ENCODE measurements at regions not wholly inside any gene's neighbourhood (a gene's known extent, or its start where the extent isn't known, plus 50 kb on each side); places are given as distances from the start of the nearest gene placed in this dataset.
"Not testable (repeated sequence)": the region's sequence is repeated elsewhere in the genome, so short reads cannot be mapped to it uniquely, and the experiment has no call there.

DNA sequence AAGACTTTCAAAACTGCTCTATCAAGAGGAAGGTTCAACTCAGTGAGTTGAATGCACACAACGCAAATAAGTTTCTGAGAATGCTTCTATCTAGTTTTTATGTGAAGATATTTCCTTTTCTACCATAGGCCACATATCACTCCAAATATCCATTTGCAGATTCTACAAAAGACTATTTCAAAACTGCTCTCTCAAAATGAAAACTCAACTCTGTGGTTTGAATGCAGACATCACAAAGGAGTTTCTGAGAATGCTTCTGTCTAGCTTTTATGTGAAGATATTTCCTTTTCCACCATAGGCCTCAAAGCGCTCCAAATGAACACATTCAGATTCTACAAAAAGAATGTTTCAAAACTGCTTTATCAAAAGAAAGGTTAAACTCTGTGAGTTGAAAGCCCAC is 1093.1 kb upstream of the DEFB115 start:
- DNase-seq, result not testable (repeated sequence)

DNA sequence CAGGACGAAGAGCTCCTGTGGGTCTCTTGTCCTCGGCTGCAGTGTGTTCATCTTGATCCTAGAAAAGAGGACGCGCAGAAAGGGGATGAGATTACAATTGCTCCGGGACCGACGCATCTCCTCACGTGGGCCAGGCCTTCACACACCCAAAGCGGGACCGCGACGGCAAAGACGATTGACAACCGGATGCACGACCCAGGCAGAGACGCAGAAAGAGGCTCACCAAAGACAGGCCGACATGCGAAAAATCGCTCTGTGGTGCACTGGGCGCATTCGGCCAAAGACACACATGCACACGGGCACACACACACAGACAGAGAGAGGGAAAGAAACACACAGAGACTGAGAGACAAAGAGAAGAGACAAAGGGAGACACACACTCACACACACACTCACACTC is 1089.9 kb upstream of the DEFB115 start:
- no peak for DNase-seq

DNA sequence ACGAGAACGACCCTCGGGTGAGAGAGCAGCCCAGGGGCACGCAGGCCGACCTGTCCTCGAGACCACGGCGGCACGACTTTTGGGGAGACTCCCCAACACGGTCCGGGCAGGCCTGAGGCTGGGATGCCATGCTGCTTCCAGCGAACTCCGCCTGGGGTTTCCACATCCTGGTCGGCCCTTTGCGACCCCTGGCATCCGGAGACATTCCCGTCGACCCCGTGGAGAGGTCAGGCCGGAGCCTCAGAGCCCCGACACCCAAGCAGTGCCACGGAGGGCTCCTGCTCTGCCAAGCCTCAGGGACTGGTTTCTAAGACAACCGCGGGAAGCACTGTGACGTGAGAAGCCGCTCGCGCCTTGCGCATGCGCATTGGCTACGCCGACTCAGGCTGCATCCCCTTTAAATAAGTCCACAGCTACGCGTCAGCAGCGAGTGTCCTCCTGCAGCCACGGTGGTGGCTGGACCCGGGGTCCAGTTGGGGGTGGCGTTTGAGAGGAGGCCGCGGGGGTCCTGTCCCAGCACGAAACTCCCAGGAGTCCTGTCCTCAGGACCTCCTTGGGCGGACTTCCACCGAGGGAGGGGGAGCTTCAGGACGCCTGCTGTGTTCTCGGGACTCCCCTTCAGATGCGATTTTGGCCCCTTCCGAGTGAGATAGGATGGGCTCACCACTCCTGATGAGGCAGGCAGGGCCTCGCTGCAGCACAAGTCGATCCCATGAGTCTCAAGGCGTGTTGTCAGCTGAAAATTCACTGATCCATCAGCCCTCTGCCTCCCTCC is 1089.3 kb upstream of the DEFB115 start:
- DNase-seq, result peak in 2 of 4 experiments; percentile 1 to 4

DNA sequence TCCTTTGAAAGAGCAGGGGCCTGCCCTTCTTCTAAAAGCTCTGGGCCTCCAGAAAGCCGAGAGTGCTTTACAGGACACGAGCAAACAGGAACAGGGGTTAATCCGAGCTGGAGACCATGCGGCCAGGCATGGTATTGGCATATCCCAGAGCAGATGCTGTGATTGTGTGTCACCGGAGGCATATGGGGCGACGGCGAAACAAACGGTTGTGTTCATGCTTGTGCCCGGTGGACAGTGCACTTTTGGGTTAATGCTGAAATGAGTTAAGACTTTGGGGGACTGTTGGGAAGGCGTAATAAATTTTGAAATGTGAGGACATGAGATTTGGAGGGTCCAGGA is 1088.7 kb upstream of the DEFB115 start:
- DNase-seq, result peak in 1 of 4 experiments; percentile 2

DNA sequence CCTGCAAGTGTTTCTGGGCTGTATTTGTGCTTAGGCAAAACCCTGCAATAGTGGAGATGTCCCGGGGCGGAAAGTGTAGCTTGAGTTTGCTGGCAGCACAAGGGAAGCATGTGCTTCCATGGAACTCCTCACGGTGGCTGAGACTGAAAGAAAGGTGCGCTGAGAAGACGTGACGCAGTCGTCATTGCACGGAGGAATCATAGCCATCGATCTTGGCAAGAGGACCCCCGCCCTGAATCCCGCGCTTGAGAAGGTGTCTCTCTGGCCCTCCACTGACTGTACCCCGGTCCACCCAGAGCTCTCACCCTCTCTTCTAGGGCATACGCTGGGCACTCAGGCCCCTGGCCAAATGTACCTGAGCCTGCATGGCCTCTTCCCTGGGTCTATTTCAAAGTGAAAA is 1081.8 kb upstream of the DEFB115 start:
- no peak for DNase-seq

DNA sequence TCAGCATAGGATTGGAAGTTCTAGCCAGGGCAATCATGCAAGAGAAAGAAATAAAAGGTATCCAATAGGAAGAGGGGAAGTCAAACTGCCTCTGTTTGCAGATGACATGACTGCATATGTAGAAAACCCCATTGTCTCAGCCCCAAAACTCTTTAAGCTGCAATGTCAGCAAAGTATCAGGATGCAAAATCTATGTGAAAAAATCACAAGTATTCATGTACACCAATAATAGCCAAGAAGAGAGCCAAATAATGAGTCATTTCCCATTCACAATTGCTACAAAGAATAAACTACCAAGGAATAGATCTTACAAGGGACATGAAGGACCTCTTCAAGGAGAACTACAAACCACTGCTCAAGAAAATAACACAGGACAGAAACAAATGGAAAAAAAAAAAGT is 1074.3 kb upstream of the DEFB115 start:
- not testable (repeated sequence) for DNase-seq

DNA sequence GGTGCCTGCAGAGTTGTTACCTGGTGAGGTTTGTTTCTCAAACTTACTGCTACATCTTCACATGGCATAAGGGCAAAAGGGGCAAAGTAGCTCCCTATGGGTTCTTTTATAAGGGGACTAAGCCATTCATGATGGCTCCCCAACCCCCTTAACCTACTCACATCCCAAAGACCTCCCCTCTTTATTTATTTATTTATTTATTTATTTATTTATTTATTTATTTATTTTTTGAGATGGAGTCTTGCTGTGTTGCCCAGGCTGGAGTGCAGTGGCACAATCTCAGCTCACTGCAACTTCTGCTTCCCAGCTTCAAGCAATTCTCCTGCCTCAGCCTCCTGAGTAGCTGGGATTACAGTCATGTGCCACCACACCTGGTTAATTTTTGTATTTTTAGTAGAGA is 1065.7 kb upstream of the DEFB115 start:
- DNase-seq, result not testable (repeated sequence)

DNA sequence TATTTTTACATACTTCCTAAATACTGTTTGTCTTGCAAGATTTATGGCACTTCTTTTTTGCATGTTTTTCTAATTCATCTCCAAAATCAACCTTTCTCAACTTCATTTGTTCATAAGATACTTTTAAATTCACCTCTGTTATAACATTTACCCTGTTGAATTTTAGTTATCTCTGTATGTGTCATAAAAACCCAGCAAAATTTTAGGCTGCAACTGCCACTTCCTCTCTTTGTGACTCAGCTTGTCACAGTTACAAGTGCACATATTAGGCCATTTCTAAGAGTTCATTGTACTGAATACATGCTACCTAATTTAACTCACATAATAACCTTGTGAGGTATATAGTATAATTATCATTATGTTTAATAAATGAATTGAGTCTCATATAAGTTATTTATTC is 1023.0 kb upstream of the DEFB115 start:
- DNase-seq, result not testable (repeated sequence)

DNA sequence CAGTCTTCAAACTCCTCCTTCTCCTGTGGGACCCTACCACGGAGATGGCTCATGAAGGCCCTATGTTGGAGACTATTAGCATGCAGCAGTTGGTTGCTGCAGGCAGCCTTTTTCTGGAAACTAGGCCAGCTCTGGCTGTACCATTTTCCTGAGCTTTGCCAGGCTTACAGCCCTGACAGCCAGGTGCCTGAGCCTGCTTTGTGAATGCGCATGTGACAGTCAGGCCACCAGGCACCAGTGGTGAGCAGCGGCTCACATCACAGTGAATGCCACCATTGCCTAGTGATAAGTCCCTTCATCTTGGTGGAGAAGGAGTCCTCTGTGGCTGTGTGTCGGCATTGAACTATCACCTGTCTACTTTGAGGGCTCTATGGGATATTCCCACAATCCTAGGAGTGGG is 982.4 kb upstream of the DEFB115 start:
- DNase-seq, result not testable (repeated sequence)

DNA sequence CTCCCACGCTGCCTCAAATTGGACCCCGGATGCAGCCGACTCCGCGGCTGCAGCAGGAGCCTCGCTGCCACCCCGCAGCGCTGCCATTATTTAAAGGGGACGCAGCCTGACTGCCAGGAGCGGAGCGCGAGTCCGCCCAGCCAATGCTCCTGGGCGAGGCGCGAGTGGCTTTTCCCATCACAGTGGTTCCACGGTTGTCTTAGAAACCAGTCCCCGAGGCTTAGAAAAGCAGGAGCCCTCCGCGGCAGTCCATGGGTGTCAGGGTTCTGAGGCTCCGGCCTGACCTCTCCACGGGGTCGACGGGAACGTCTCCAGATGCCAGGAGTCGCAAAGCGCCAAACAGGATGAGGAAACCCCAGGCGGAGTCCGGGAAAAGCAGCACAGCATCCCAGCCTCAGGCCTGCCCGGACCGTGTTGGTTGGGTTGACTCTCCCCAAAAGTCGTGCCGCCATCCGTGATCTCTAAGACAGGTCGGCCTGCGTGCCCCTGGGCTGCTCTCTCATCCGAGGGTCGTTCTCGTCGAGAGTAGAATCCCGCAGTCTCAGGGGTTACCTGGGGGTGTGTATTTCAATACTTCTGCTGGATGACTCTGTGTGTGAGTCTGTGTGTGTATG is 975.8 kb upstream of the DEFB115 start:
- DNase-seq, result no peak

DNA sequence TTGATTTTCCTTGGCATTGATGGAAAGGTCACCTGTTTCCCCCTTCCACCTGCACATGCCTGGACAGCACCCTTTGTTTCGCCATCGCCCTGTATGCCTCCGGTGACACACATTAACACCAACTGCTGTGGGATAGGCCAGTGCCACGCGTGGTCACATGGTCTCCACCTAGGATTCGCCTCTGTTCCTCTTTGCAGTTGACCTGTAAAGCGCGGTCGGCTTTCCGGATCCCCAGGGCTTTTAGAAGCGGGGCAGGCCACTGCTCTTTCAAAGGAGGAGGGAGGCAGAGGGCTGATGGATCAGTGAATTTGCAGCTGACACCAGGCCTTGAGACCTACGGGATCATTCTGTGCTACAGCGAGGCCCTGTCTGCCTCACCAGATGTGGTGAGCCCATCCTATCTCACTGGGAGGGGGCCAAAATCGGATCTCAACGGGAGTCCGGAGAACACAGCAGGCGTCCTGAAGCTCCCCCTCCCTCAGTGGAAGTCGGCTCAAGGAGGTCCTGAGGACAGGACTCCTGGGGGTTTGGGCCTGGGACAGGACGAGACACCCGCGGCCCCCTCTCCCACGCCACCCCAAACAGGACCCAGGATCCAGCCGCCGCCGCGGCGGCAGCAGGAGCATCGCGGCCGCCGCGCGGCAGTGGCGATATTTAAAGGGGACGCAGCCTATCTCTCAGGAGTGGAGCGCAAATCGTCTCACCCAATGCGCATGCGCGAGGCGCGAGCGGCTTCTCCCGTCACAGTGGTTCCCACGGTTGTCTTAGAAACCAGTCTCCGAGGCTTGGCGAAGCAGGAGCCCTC is 973.8 kb upstream of the DEFB115 start:
- DNase-seq, result peak; percentile 31 to 78 (median 60)

DNA sequence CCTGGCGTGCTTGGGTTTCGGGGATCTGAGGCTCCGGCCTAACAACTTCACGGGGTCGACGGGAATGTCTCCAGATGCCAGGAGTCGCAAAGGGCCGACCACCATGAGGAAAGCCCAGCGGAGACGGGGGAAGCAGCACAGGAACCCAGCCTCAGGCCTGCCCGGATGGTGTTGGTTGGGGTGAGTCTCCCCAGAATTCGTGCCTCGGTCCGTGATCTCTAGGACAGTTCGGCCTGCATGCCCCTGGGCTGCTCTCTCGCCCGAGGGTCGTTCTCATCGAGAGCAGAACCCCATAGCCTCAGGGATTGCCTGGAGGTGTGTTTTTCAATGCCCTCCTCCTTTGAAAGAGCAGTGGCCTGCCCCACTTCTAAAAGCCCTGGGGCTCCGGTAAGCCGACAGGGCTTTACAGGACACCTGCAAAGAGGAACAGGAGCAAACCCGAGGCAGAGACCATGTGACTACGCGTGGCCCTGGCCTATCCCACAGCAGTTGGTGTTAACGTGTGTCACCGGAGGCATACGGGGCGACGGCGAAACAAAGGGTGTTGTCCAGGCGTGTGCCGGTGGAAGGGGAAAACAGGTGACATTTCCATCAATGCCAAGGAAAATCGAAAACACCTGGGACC is 973.1 kb upstream of the DEFB115 start:
- no peak for DNase-seq

DNA sequence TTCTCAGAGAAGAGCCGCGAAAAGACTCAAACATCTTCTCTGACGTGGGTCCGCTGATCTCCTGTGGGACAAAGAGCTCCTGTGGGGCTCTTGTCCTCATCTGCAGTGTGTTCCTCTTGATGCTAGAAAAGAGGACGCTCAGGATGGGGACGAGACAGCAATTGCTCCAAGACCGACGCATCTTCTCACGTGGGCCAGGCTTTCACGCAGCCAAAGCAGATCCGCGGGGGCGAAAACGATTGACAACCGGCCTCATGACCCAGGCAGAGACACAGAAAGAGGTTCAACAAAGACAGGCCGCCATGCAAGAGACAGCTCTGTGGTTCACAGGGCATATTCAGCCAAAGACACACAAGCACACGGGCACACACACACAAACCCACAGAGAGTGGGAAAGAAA is 971.8 kb upstream of the DEFB115 start:
- DNase-seq, result no peak

DNA sequence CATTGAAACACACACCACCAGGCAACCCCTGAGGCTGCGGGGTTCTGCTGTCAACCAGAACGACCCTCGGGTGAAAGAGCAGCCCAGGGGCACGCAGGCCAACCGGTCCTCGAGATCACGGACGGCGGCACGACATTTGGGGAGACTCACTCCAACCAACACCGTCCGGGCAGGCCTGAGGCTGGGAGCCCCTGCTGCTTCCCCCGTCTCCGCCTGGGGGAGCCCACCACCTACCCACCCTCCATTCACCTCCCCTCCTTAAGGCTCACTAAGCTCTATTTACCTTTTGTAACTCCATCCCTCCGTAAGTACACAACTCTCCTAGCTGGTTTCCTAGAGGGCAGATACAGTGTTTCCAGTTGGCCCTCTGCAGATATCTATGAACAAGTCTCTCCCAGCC is 971.3 kb upstream of the DEFB115 start:
- DNase-seq, result no peak

DNA sequence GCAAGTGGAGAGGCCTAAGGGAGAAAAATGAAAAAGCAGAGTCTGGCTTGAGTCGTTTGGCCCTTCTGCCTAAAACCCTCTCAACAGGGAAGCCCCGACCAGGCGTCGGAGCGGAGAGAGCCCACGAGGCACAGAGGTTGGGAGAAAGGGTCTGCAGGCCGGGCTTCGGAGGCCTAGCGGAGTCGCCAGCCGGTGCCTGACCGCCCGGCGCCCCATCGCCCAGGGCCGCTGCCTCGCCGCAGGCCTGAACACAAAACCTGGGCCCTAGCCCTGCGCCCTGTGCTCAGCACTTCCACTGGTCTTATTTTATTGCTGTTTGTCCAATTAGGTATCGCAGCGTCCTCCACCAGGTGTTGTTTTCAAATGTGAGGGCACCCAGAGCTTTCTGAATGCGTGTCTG is 970.0 kb upstream of the DEFB115 start:
- DNase-seq, result not testable (repeated sequence)

DNA sequence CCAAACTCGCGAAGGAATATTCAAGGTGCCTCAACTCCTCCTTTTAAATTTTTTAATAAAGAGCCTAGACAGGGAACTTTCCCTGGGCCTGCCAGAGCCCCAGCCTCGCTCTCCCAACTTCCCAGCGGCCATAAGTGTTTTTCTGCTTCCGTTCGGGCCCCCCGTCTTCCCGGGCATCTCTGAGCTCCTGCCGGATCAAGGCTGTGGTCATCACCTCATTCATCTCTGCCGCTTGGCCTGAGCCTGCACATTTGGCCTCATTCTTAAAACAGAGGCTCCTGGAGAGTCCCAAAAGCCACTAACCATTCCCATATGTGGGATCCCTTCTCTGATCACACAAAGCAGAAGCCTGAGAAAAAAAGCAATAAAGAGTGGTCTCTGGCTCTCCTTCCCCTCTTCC is 969.1 kb upstream of the DEFB115 start:
- DNase-seq, result no peak

DNA sequence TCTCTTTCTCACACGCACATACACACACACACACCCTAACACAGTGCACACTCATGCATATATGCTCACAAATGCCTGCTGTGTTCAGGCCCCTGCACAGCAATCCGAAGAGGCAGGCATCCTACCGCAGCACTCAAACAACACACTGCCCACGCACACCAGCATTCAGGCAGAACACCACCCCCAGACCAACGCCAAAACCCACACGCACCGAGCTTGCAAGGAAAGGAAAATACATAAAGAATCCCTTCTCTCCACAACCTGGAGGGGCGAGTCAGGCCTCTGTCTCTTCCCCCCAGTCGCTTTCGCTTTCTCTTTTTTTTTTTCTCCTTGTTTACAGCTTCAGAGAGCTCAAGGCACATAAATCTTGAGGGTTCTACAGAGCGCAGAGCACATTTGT is 968.4 kb upstream of the DEFB115 start:
- peak in 1 of 4 experiments; percentile 7 for DNase-seq

DNA sequence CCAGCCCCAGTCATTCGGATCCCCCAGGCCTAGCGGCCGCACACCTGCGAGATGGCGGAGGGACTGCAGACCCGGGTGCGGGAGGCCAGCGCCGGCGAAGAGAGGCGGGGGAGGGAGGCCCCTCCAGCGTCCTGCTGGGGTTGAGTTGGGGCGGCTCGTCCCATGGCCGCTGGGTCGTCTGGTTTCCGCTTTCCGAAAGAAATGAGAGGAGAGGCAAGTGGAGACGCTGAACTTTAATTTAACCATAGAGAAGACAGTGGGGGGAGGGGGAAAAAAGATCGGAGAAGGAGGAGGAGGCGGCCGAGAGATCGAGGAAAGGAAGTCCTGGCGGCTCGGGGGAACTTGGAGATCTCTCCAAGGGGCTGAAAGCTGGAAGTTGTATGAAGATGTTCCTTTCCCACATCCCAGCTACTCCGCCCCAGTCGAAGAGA is 967.7 kb upstream of the DEFB115 start:
- peak in 2 of 4 experiments; percentile 24 to 32 for DNase-seq

DNA sequence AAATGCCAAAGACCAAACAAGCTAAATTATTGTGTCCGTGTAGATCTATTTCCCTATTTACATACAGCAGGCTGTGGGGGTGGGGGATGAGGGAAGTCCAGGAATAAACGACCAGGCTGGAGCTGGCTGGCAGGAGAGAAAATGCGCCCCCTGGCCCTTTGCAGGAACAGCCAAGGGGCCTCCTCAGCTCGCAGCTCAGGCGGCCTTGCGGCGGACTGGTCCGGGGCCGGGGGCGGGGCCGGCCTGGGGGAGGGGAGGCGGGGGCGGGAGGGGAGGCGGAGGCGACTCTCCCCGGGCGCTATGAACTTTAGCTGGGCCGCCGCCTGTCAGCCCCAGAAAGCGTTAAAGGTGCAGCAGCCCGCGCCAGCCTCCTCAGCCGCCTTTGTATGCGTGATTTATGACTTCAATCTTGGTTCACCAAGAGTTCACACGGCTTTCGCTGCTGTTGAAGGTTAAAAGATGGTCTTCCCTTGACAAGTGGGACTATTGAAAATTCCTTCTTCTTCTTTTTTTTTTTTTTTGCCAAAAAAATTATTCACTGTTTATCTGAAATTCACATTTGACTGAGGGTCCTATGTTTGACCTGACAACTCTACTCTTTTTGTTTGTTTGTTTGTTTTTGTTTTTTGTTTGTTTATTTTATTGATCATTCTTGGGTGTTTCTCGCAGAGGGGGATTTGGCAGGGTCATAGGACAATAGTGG is 967.0 kb upstream of the DEFB115 start:
- peak; percentile 1 to 63 (median 40) for DNase-seq

DNA sequence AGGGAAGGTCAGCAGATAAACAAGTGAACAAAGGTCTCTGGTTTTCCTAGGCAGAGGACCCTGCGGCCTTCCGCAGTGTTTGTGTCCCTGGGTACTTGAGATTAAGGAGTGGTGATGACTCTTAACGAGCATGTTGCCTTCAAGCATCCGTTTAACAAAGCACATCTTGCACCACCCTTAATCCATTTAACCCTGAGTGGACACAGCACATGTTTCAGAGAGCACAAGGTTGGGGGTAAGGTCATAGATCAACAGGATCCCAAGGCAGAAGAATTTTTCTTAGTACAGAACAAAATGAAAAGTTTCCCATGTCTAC is 966.4 kb upstream of the DEFB115 start:
- DNase-seq, result not testable (repeated sequence)

DNA sequence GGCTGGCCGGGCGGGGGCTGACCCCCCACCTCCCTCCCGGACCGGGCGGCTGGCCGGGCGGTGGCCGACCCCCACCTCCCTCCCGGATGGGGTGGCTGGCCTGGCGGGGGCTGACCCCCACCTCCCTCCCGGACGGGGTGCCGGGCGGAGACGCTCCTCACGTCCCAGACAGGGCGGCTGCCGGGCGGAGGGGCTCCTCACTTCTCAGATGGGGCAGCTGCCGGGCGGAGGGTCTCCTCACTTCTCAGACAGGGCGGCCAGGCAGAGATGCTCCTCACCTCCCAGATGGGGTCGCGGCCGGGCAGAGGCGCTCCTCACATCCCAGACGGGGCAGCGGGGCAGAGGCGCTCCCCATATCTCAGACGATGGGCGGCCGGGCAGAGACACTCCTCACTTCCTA is 965.8 kb upstream of the DEFB115 start:
- DNase-seq, result not testable (repeated sequence)

DNA sequence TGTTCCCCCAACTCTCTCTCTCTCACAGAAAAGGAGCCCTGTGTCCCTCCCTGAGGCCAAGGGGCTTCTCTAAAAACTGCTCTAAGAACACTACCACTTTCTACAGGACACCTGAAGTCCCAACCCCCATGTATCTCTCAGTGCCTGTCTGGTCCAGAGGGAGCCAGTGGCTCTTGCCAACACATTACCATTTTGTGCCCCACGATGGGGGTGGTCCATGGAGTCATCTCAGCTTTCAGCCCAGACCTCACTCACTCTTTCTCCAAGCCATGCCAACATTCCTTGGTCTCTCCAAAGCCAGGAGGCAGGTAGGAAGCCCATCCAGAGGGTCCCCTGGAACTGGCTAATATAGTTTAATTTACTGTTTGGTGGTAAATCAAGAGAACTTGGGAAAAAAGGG is 962.1 kb upstream of the DEFB115 start:
- DNase-seq, result not testable (repeated sequence)

DNA sequence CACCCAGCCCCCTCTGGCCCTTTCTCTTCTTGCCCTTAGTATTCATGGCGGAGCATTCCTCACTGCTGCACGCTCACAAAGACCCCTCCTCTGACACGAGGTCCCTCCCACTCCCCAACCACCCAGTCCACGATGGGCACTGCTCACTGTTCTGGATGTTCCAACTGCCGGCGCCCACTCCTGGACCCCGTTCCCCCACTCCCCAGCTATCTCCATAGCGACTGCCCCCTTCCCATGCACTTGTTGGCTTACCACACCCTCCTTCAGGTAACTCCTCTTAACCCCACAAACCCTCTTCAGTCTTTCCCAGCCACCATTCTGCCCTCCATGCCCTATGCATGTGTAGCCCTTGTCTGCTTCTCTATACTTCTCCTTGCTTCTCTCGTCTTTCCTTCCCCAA is 961.5 kb upstream of the DEFB115 start:
- not testable (repeated sequence) for DNase-seq
